NB4 (cell line): ENCODE measurements at regions not wholly inside any gene's neighbourhood (a gene's known extent, or its start where the extent isn't known, plus 50 kb on each side); places are given as distances from the start of the nearest gene placed in this dataset.

Experiments used
- DNase-seq: peaks from one replicate; pipeline ENCODE4 v3.0.0; 2010; ENCODE audit warnings: low read depth
- H3K4me3 ChIP-seq: one replicate; pipeline ENCODE4 v1.5.1; 2011; ENCODE audit warnings: mild to moderate bottlenecking, low read depth, low read length, moderate library complexity
- CTCF ChIP-seq: IDR thresholded peaks from one replicate; pipeline ENCODE4 v1.5.1; 2012; ENCODE audit warnings: low read depth, low read length
- MAX ChIP-seq: IDR thresholded peaks from 2 replicates; pipeline ENCODE4 v1.6.1; 2011; ENCODE audit warnings: low read depth, low read length
- MYC ChIP-seq: IDR thresholded peaks from 2 replicates; pipeline ENCODE4 v1.6.1; 2011; ENCODE audit warnings: low read depth, low read length
- POLR2A ChIP-seq: IDR thresholded peaks from 2 replicates; pipeline ENCODE4 v1.6.1; 2011; ENCODE audit warnings: mild to moderate bottlenecking; ENCODE audit not compliant: insufficient read length; ENCODE audit errors: extremely low read depth

- H3K4me3 ChIP-seq: no peak overlapping the region
- TF ChIP-seq MAX (no peak), CTCF (no peak), POLR2A (no peak), MYC (no peak)
- no peak for DNase-seq
Observed at GRCh38 chr14:30340495-30340894, 218.5 kb upstream of the G2E3 start.

GRCh38 chr14:30345511-30345910, 213.4 kb upstream of the G2E3 start:
- no peak for DNase-seq
- no peak overlapping the region for H3K4me3 ChIP-seq
- TF ChIP-seq CTCF (no peak), POLR2A (no peak)

- DNase-seq: no peak
- TF ChIP-seq MAX (no peak), CTCF (no peak), MYC (no peak), POLR2A (no peak)
- no peak overlapping the region for H3K4me3 ChIP-seq
Observed at GRCh38 chr14:30348445-30348844, 210.5 kb upstream of the G2E3 start.

- no peak for DNase-seq
Observed at GRCh38 chr14:30349520-30349919, 209.4 kb upstream of the G2E3 start.

GRCh38 chr14:30354439-30354838, 204.5 kb upstream of the G2E3 start:
- TF ChIP-seq MAX: no peak
- no peak for TF ChIP-seq MYC
- H3K4me3 ChIP-seq: no peak overlapping the region
- DNase-seq: no peak

More at GRCh38 chr14:30349520-30349919, 209.4 kb upstream of the G2E3 start:
- TF ChIP-seq POLR2A: no peak
- TF ChIP-seq CTCF: no peak
- no peak for TF ChIP-seq MYC
- TF ChIP-seq MAX: no peak
- H3K4me3 ChIP-seq: no peak overlapping the region

GRCh38 chr14:30355431-30355913, 203.5 kb upstream of the G2E3 start:
- TF ChIP-seq MYC (no peak), POLR2A (no peak)

GRCh38 chr14:30356438-30357202, 202.3 kb upstream of the G2E3 start:
- DNase-seq: no peak
- no peak for TF ChIP-seq POLR2A
- TF ChIP-seq MYC: no peak
- TF ChIP-seq CTCF: no peak
- no peak for TF ChIP-seq MAX

More at GRCh38 chr14:30355431-30355913, 203.5 kb upstream of the G2E3 start:
- DNase-seq: no peak
- no peak overlapping the region for H3K4me3 ChIP-seq

More at GRCh38 chr14:30356438-30357202, 202.3 kb upstream of the G2E3 start:
- H3K4me3 ChIP-seq: no peak overlapping the region
